CD14-positive monocyte (primary cell): ENCODE measurements at regions not wholly inside any gene's neighbourhood (a gene's known extent, or its start where the extent isn't known, plus 50 kb on each side); places are given as distances from the start of the nearest gene placed in this dataset.

ENCODE experiments used
- DNase-seq, 3 donors: peaks; one replicate each; pipeline ENCODE4 v3.0.0-alpha.2; 2011 to 2022
- H2AFZ ChIP-seq: 2 replicates; pipeline ENCODE4 v1.6.0; 2012; ENCODE audit warnings: mild to moderate bottlenecking, low read depth, low read length, inconsistent platforms; ENCODE audit not compliant: insufficient read depth, poor library complexity, severe bottlenecking
- H3K27ac ChIP-seq, 2 donors: 1 replicate in 1 of 2; 2 replicates in 1 of 2; pipeline ENCODE4 v1.5.1; 2012 to 2013; ENCODE audit warnings: low read length in 2 of 2, control low read depth in 1 of 2, inconsistent platforms in 1 of 2, low read depth in 1 of 2, mild to moderate bottlenecking in 1 of 2
- H3K27me3 ChIP-seq, 2 donors: one replicate each; pipeline versions ENCODE4 v1.6.0 to v1.6.1; 2011 to 2013; ENCODE audit warnings: low read length in 2 of 2; ENCODE audit not compliant: control insufficient read depth in 2 of 2, insufficient read depth in 2 of 2
- H3K36me3 ChIP-seq, 2 donors: replicated peaks in 1 of 2; 1 replicate in 1 of 2; 2 replicates in 1 of 2; pipeline versions ENCODE4 v1.5.1 to v1.6.1; 2012 to 2013; ENCODE audit warnings: low read length in 2 of 2, control low read depth in 1 of 2, inconsistent platforms in 1 of 2, mild to moderate bottlenecking in 1 of 2; ENCODE audit not compliant: insufficient read depth in 2 of 2, control insufficient read depth in 1 of 2
- H3K4me1 ChIP-seq, 2 donors: 1 replicate in 1 of 2; 2 replicates in 1 of 2; pipeline versions ENCODE4 v1.5.1 to v1.6.1; 2012 to 2013; ENCODE audit warnings: low read length in 2 of 2, control low read depth in 1 of 2, inconsistent platforms in 1 of 2, mild to moderate bottlenecking in 1 of 2, moderate library complexity in 1 of 2; ENCODE audit not compliant: insufficient read depth in 2 of 2, control insufficient read depth in 1 of 2
- H3K4me2 ChIP-seq: replicated peaks from 2 replicates; pipeline ENCODE3; 2012; ENCODE audit warnings: low read length, moderate library complexity, mild to moderate bottlenecking; ENCODE audit not compliant: poor library complexity, severe bottlenecking; ENCODE audit errors: extremely low read depth
- H3K4me3 ChIP-seq, 3 experiments: fragments of 200-600 bp in 1 of 3; sonication (generic) in 1 of 3; replicated peaks in 1 of 3; 1 replicate in 2 of 3; 2 replicates in 1 of 3; pipeline ENCODE4 v1.5.1; 2011 to 2013; ENCODE audit warnings: low read length in 3 of 3, mild to moderate bottlenecking in 3 of 3, control low read depth in 2 of 3, low read depth in 2 of 3, inconsistent platforms in 1 of 3, moderate library complexity in 1 of 3
- H3K79me2 ChIP-seq: 2 replicates; pipeline ENCODE4 v1.6.0; 2012; ENCODE audit warnings: mild to moderate bottlenecking, control low read depth, inconsistent platforms, low read length, moderate library complexity; ENCODE audit not compliant: insufficient read depth
- H3K9ac ChIP-seq: 2 replicates; pipeline ENCODE4 v1.6.0; 2017; ENCODE audit warnings: low read length, mild to moderate bottlenecking; ENCODE audit not compliant: insufficient read depth, poor library complexity, severe bottlenecking
- H3K9me3 ChIP-seq, 2 donors: replicated peaks in 1 of 2; 1 replicate in 1 of 2; 2 replicates in 1 of 2; pipeline versions ENCODE4 v1.5.1 to v1.6.1; 2012 to 2013; ENCODE audit warnings: low read length in 2 of 2, control low read depth in 1 of 2; ENCODE audit not compliant: control insufficient read depth in 1 of 2, insufficient read depth in 1 of 2
- H4K20me1 ChIP-seq: 2 replicates; pipeline ENCODE4 v1.6.0; 2012; ENCODE audit warnings: mild to moderate bottlenecking, low read length, control low read depth, moderate library complexity; ENCODE audit not compliant: insufficient read depth
- H3K27ac Mint-ChIP-seq, 7 donors: one replicate each; pipeline ENCODE4 v1.8.0; 2020; ENCODE audit warnings: mild to moderate bottlenecking in 7 of 7, mixed read lengths in 7 of 7, moderate library complexity in 6 of 7, inconsistent platforms in 2 of 7
- H3K27me3 Mint-ChIP-seq, 3 donors: one replicate each; pipeline ENCODE4 v1.8.0; 2021 to 2022; ENCODE audit warnings: low read depth in 3 of 3, mild to moderate bottlenecking in 3 of 3, mixed read lengths in 3 of 3, moderate library complexity in 3 of 3, inconsistent platforms in 1 of 3
- H3K36me3 Mint-ChIP-seq, 2 donors: one replicate each; pipeline ENCODE4 v1.8.0; 2020; ENCODE audit warnings: mixed read lengths in 2 of 2, inconsistent platforms in 1 of 2, mild to moderate bottlenecking in 1 of 2
- H3K4me1 Mint-ChIP-seq: one replicate; pipeline ENCODE4 v1.8.0; 2020; ENCODE audit warnings: mild to moderate bottlenecking, mixed read lengths
- H3K4me3 Mint-ChIP-seq, 2 donors: one replicate each; pipeline ENCODE4 v1.8.0; 2020; ENCODE audit warnings: mild to moderate bottlenecking in 2 of 2, mixed read lengths in 2 of 2, moderate library complexity in 1 of 2
- H3K9me3 Mint-ChIP-seq, 7 donors: one replicate each; pipeline ENCODE4 v1.8.0; 2020 to 2022; ENCODE audit warnings: mixed read lengths in 7 of 7, mild to moderate bottlenecking in 6 of 7, moderate library complexity in 6 of 7, inconsistent platforms in 2 of 7
- CTCF ChIP-seq: fragments of 200-600 bp; IDR thresholded peaks from one replicate; pipeline ENCODE4 v1.8.0; 2022; ENCODE audit warnings: antibody characterized with exemption, mild to moderate bottlenecking
- WGBS: methylation state at CpG from one replicate; pipeline ENCODE4 v1.1.5; 2013; ENCODE audit warnings: missing lambda C conversion rate; ENCODE audit not compliant: insufficient coverage; 5-methylcytosine and 5-hydroxymethylcytosine counted together
- intact Hi-C, 2 donors: fragments of 100-400 bp; cut with micrococcal nuclease; formaldehyde crosslinking; loops; one replicate each; pipeline versions ENCODE4 v1.15.0 to v1.15.1; 2023

- Histone ChIP-seq H3K4me3 (no peak overlapping the region), H3K4me1 (no peaks in the 10 kb centered on the region), H3K4me2 (no peak overlapping the region), H3K27me3 (no peaks in the 10 kb centered on the region), H3K27ac (no peak overlapping the region), H4K20me1 (no peaks in the 10 kb centered on the region), H3K9me3 (peaks cover 0 to 10% of the 10 kb centered on the region in 2 donors), H2AFZ (no peak overlapping the region), H3K79me2 (no peaks in the 10 kb centered on the region), H3K9ac (no peak overlapping the region), H3K36me3 (no peaks in the 10 kb centered on the region)
- peaks cover 0 to 11% (median 2%) of the 10 kb centered on the region in 3 donors for H3K27me3 Mint-ChIP-seq
- no peak overlapping the region for H3K4me3 Mint-ChIP-seq
- H3K36me3 Mint-ChIP-seq: no peaks in the 10 kb centered on the region
- H3K4me1 Mint-ChIP-seq: no peaks in the 10 kb centered on the region
- no CpG with 5 or more reads among the region's 1 CpG for WGBS
- peaks cover 4 to 10% (median 7%) of the 10 kb centered on the region in 7 donors for H3K9me3 Mint-ChIP-seq
- intact Hi-C loops: no loop called here
- no peak for TF ChIP-seq CTCF
- DNase-seq: no peak
- no peak overlapping the region for H3K27ac Mint-ChIP-seq
Measured at GRCh38 chr19:28567834-28568233, 645.1 kb downstream of the UQCRFS1 start.

DNA sequence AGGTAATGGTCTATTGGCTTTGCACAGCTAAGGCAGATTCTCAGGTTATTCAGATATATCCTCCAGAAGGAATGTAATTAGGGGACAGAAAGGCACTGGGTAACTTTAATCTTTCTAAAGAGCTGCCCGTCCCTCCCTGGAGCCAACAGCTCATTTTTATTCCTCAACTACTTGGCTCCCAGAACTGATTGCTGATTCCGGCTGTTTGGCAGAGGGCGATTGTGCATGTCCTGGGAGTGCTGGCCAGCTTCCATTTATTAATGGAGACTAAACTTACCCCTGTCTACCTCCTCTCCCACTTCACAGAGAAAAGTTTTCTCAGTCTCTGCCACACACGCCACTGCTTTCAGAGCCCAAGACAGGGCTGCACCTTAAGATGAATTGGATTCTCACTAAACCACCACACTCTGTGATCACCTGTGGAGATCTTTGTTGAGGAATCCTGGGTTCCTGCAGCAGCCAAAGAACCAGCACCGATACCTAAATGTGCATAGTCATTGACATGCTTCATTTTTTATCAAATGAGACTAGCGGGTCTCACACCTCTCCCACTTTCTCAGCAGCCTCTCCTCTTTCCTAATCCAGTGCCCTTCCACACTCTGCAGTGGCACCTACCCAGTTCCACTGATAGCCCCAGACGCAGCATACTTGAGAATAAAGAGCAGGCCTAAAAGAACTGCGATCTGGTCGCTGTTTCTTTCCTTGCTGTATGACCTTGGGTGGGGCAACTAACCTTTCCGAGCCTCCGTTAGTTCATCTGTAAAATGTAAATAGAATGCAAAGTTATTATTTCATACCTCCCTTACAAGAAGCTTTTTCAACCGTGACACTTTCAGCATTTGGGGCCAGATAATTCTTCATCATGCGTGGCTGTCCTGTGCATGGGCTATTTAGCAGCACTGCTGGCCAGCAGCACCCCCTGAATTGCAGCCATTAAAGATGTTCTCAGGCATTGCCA lies 648.7 kb downstream of the UQCRFS1 start:
- DNase-seq: no peak
- Mint-ChIP-seq H3K27me3 (peaks cover 2 to 9% (median 4%) of the 10 kb centered on the region in 3 donors), H3K9me3 (peaks cover 5 to 16% (median 8%) of the 10 kb centered on the region in 7 donors), H3K4me3 (no peak overlapping the region), H3K36me3 (no peaks in the 10 kb centered on the region), H3K27ac (no peak overlapping the region), H3K4me1 (no peaks in the 10 kb centered on the region)
- Histone ChIP-seq H3K9ac (no peak overlapping the region), H3K27me3 (no peaks in the 10 kb centered on the region), H3K36me3 (no peaks in the 10 kb centered on the region), H3K9me3 (peaks cover 0 to 11% of the 10 kb centered on the region in 2 donors), H3K4me2 (no peak overlapping the region), H3K4me3 (no peak overlapping the region), H2AFZ (no peak overlapping the region), H3K79me2 (no peaks in the 10 kb centered on the region), H3K27ac (no peak overlapping the region), H3K4me1 (no peaks in the 10 kb centered on the region), H4K20me1 (no peaks in the 10 kb centered on the region)
- 93% methylated on average over 8 of the region's 13 CpGs for WGBS
- intact Hi-C loops: no loop called here
- no peak for TF ChIP-seq CTCF
